Tibial nerve (tissue), 4 donors: ENCODE measurements at regions not wholly inside any gene's neighbourhood (a gene's known extent, or its start where the extent isn't known, plus 50 kb on each side); places are given as distances from the start of the nearest gene placed in this dataset.

Source experiments
- DNase-seq, 2 donors: peaks; one replicate each; pipeline ENCODE4 v3.0.0-alpha.2; 2019; ENCODE audit warnings: low spot score in 2 of 2
- H3K27ac ChIP-seq, 4 donors: fragments of 200-600 bp; sonication (generic) in 3 of 4; one replicate each; pipeline ENCODE4 v1.5.1; 2017 to 2019; ENCODE audit warnings: mild to moderate bottlenecking in 1 of 4
- H3K27me3 ChIP-seq, 2 donors: fragments of 200-600 bp; sonication (generic) in 1 of 2; one replicate each; pipeline versions ENCODE4 v1.5.1 to v1.6.0; 2017 to 2019
- H3K36me3 ChIP-seq, 3 donors: fragments of 200-600 bp; sonication (generic); one replicate each; pipeline ENCODE4 v1.5.1; 2018 to 2019
- H3K4me1 ChIP-seq, 4 donors: fragments of 200-600 bp; sonication (generic) in 3 of 4; one replicate each; pipeline ENCODE4 v1.5.1; 2017 to 2019
- H3K4me3 ChIP-seq, 4 donors: fragments of 200-600 bp; sonication (generic) in 3 of 4; one replicate each; pipeline ENCODE4 v1.5.1; 2017 to 2019; ENCODE audit warnings: mild to moderate bottlenecking in 1 of 4, moderate library complexity in 1 of 4
- H3K9me3 ChIP-seq, 4 donors: fragments of 200-600 bp; sonication (generic) in 3 of 4; one replicate each; pipeline ENCODE4 v1.5.1; 2017 to 2019
- CTCF ChIP-seq, 5 experiments: fragments of 200-600 bp in 3 of 5; fragments of 450-650 bp in 2 of 5; sonication (generic) in 3 of 5; IDR thresholded peaks; one replicate each; pipeline ENCODE4 v1.5.1; 2016 to 2019; ENCODE audit warnings: antibody characterized with exemption in 5 of 5, mild to moderate bottlenecking in 3 of 5, moderate library complexity in 2 of 5
- EP300 ChIP-seq, 2 donors: sonication (generic); formaldehyde crosslinking; IDR thresholded peaks; one replicate each; pipeline ENCODE4 v1.6.1; 2017; ENCODE audit warnings: antibody characterized with exemption in 2 of 2, mild to moderate bottlenecking in 1 of 2
- POLR2A ChIP-seq, 2 donors: fragments of 450-650 bp; IDR thresholded peaks; one replicate each; pipeline ENCODE4 v1.6.1; 2017; ENCODE audit warnings: antibody characterized with exemption in 2 of 2, mild to moderate bottlenecking in 2 of 2, moderate library complexity in 2 of 2
- WGBS, 2 donors: methylation state at CpG; one replicate each; pipeline ENCODE4 v1.1.5; 2018; 5-methylcytosine and 5-hydroxymethylcytosine counted together

DNA sequence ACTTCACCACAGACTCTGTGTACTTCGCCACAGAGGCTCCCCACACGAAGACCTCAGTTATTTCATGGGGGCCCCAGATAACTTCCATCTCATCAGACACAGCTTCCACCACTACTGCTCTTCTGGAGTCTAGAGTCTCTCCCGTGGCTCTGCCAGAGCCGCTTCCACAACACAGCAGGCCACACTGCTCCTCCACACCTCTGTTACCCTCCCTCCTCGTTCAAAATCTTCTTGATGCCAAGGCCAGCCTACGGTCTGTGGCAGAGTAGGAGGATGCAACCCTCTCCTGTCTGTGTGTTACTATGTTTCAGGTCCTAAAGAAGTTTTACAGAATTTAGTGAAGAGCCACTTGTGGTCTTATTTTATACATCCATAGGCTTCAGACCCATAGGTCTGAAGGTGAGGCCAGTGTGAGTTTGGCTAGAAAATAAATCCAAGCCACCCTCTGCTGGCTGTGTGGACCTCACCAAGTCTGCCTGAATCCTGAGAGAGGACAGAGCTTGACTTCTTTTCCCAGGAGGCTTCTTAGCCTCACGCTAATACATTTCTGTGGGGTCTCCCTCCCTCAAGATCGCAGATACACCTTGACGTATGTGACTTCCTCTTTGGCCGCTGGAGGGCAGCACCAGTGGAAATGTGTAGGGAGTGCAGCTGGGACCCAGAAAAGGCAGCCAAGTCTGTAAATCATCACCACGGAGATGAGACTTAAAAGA, 197.7 kb downstream of the FAXC start:
- Histone ChIP-seq H3K4me3 (no peak overlapping the region), H3K27me3 (no peaks in the 10 kb centered on the region)
- WGBS, 2 donors, result 48 to 53% methylated on average over 11 of the region's 11 CpGs

GRCh38 chr6:99148761-99149160, 200.7 kb downstream of the FAXC start:
- H3K4me1 ChIP-seq, result no peaks in the 10 kb centered on the region
- no peak overlapping the region for H3K27ac ChIP-seq
- no peak for DNase-seq
- H3K9me3 ChIP-seq, result no peaks in the 10 kb centered on the region
- WGBS, 2 donors, result 64% methylated on average over 2 of the region's 2 CpGs
- H3K4me3 ChIP-seq, result no peak overlapping the region
- no peaks in the 10 kb centered on the region for H3K36me3 ChIP-seq
- TF ChIP-seq POLR2A (IDR thresholded peaks at IDR 0.05) (no peak), EP300 (IDR thresholded peaks at IDR 0.05) (no peak), CTCF (IDR thresholded peaks at IDR 0.05) (no peak)
- no peaks in the 10 kb centered on the region for H3K27me3 ChIP-seq

More for the DNA sequence above, 197.7 kb downstream of the FAXC start:
- H3K9me3 ChIP-seq, result no peaks in the 10 kb centered on the region
- DNase-seq, result no peak
- TF ChIP-seq POLR2A (IDR thresholded peaks at IDR 0.05), result no peak
- TF ChIP-seq EP300 (IDR thresholded peaks at IDR 0.05), result no peak
- peak in 1 of 5 experiments; percentile 22 for TF ChIP-seq CTCF (IDR thresholded peaks at IDR 0.05)
- no peaks in the 10 kb centered on the region for H3K4me1 ChIP-seq
- H3K27ac ChIP-seq, result no peak overlapping the region
- H3K36me3 ChIP-seq, result no peaks in the 10 kb centered on the region

DNA sequence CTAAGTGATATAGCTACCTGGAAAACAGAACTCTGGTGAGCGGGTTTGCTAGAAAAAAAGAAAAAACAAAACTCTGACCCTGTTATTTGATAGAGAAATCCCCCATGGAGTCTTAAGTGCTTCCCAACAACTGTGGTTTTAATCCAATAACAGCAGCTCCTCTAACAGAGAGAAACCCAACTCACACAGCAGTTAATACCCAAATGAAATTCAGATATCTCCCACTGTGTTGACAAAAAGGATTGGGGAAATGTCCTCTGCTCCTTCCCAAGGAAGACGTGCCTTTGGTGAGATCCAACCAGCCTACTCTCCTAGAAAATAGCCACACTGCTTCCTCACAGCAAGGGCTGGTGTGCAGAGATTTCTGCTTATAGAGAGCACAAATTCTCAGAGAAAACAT, 200.4 kb upstream of the FBXL4 start:
- TF ChIP-seq CTCF (IDR thresholded peaks at IDR 0.05) (no peak), POLR2A (IDR thresholded peaks at IDR 0.05) (no peak), EP300 (IDR thresholded peaks at IDR 0.05) (no peak)
- no peak for DNase-seq

DNA sequence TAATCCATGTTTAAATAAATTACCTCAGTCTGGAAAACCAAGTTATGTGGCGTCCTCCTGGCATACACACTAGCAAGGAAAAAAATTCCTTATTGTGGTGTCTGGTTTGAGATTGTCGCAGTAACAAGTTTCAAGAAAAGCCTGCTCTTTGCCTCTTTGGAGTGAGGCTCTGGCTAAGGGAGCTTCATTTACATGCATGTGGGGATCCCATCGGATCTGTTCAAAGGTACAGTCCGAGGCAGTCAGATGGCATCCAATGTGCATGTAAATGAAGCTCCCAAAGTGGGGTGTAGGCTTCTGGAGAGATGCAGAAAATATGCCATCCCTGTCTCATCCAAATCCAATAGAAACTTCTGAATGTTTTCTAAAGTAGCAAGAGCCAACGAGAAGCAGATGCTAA, 199.5 kb upstream of the FBXL4 start:
- Histone ChIP-seq H3K36me3 (no peaks in the 10 kb centered on the region), H3K27ac (no peak overlapping the region), H3K9me3 (no peaks in the 10 kb centered on the region), H3K4me3 (no peak overlapping the region), H3K4me1 (no peaks in the 10 kb centered on the region), H3K27me3 (no peaks in the 10 kb centered on the region)
- TF ChIP-seq CTCF (IDR thresholded peaks at IDR 0.05), result no peak
- no peak for TF ChIP-seq POLR2A (IDR thresholded peaks at IDR 0.05)
- no peak for TF ChIP-seq EP300 (IDR thresholded peaks at IDR 0.05)
- 57 to 68% methylated on average over 5 of the region's 5 CpGs for WGBS, 2 donors
- DNase-seq, result no peak

More for the DNA sequence above, 200.4 kb upstream of the FBXL4 start:
- no peaks in the 10 kb centered on the region for H3K36me3 ChIP-seq
- no peaks in the 10 kb centered on the region for H3K27me3 ChIP-seq
- 51 to 55% methylated on average over 2 of the region's 2 CpGs for WGBS, 2 donors
- H3K4me1 ChIP-seq, result no peaks in the 10 kb centered on the region
- no peaks in the 10 kb centered on the region for H3K9me3 ChIP-seq
- no peak overlapping the region for H3K27ac ChIP-seq
- H3K4me3 ChIP-seq, result no peak overlapping the region

DNA sequence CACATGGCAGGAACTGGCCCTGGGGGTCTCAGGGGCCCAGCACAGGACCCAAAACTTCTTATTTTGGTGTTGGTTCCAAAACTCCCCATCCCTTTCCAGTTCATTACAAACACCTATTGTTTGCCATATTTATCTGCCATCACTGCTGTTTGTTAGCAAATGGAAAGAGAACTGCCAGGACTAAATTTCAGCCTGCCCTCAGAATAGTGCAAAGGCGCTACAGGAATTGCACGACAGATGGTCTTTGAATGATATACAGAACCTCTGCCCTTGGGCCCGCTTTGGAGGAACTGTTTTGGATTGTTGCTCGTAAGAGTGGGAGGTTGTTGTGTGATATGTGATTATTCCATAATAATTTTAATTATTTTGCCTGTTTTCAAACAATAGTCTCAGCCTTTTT, 199.0 kb upstream of the FBXL4 start:
- Histone ChIP-seq H3K9me3 (no peaks in the 10 kb centered on the region), H3K27me3 (no peaks in the 10 kb centered on the region), H3K4me1 (no peaks in the 10 kb centered on the region), H3K27ac (no peak overlapping the region), H3K36me3 (no peaks in the 10 kb centered on the region), H3K4me3 (no peak overlapping the region)
- DNase-seq, result no peak
- WGBS, 2 donors, result 49 to 67% methylated on average over 4 of the region's 4 CpGs
- TF ChIP-seq POLR2A (IDR thresholded peaks at IDR 0.05) (no peak), CTCF (IDR thresholded peaks at IDR 0.05) (no peak), EP300 (IDR thresholded peaks at IDR 0.05) (no peak)
